ENCODE measurements at regions not wholly inside any gene's neighbourhood (a gene's known extent, or its start where the extent isn't known, plus 50 kb on each side); places are given as distances from the start of the nearest gene placed in this dataset.

GRCh38 chr14:61108496-61109141 lies 127.6 kb downstream of the SLC38A6 start:
- DNase-seq (ENCODE audit: low read depth in 2 of 2), result no peak

GRCh38 chr14:61107869-61108493 lies 126.9 kb downstream of the SLC38A6 start:
- DNase-seq (ENCODE audit: low read depth in 2 of 2), result no peak

GRCh38 chr14:61106959-61107641 lies 126.1 kb downstream of the SLC38A6 start:
- no peak for DNase-seq (ENCODE audit: low read depth in 2 of 2)

- no peak for DNase-seq (ENCODE audit: low read depth in 2 of 2)
Measured at GRCh38 chr14:61106271-61106958, 125.4 kb downstream of the SLC38A6 start.

- DNase-seq (ENCODE audit: low read depth in 2 of 2), result no peak
Measured at GRCh38 chr14:61104358-61104757, 123.3 kb downstream of the SLC38A6 start.

GRCh38 chr14:61103541-61104339 lies 122.7 kb downstream of the SLC38A6 start:
- no peak for DNase-seq (ENCODE audit: low read depth in 2 of 2)

GRCh38 chr14:61102549-61103466 lies 121.8 kb downstream of the SLC38A6 start:
- DNase-seq (ENCODE audit: low read depth in 2 of 2), result no peak
